ENCODE measurements at regions not wholly inside any gene's neighbourhood (a gene's known extent, or its start where the extent isn't known, plus 50 kb on each side); places are given as distances from the start of the nearest gene placed in this dataset.

DNA sequence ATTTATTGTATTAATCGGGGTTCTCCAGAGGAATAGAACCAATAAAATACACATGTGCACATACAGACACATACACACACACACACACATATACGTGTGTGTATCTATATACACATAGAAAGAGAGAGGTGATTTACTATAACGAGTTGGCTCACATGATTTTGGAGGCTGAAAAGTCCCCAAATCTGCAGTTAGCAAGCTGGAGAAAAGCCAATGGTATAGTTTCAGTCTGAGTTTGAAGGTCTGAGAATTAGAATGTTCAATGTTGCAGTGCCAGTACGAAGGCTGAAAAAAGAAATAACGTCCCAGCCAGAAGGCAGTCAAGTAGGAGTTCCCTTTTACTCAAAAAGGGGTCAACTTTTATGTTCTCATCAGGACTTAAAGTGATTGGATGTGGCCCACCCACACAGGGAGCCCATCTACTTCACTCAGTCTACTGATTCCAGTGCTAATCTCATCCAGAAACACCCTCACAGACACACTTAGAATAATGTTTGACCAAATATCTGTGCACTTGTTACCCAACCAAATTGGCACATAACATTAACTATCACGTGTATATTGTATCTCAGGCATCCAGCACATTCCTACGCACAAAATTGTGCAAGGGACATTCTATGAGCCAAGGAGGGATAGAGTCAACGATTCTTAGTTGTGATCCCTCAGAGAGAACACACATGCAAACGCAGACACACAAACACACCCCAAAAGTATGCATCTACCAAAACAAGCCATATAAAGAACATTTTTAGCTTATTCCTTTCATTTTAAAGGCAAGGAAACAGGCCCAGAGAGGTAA, 195.5 kb upstream of the DUSP10 start:
- no peak for DNase-seq (ENCODE audit: low read depth in 2 of 2, low spot score in 1 of 2)

GRCh38 chr1:221933814-221934213, 191.9 kb upstream of the DUSP10 start:
- DNase-seq (ENCODE audit: low read depth in 2 of 2, low spot score in 1 of 2) = no peak

DNA sequence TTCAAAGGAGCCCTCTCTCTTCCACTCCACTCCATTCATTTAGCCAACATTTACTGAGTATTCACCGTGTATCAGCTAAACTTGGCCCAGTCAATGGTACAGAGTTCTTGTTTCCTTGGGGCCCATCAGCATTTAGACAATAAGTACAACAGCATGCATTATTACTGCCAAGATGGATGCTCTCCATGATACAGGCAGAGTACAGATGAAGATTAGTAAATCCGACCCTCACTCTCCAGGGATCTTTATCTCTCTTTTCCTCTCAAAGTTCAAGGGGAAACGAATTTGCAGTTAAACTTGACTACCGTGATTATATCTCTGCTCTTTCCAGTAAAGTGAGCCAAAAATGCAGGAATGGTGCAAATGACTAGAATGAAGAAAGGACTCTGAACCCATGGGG, 184.6 kb upstream of the DUSP10 start:
- DNase-seq (ENCODE audit: low read depth in 2 of 2, low spot score in 1 of 2) = no peak

- DNase-seq (ENCODE audit: low read depth in 2 of 2, low spot score in 1 of 2) = no peak
Observed at GRCh38 chr1:221925947-221926346, 184.1 kb upstream of the DUSP10 start.

DNA sequence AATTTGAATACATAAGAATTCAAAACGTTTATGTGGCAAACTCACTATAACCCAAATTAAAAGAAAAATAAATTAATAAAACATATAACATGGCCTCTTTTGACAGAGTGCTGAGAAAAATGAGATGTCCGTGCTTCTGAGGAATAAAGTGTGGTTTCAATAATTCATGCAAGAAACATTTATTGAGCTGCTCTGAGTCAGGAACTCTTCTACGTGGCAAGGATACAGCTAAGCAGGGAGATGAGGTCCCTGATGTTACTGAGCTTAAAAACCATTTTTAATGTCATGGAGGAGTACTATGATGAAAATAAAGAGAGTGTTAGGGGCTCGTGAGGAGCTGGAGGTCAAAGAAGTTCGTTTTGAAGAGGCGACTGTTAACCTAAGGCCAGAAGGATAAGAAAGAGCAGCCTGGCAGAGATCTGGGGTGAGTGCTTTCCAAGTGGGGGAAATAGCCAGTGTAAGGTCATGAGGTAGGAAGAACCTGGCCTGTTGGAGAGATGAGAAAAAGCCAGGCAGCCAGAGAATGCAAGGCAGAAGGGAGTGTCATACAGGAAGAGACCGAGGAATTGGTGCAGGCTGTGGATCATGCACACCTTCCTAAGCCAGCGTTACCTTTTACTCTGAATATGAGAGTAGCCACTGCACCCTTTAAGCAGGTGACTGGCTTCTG, 182.2 kb upstream of the DUSP10 start:
- no peak for DNase-seq (ENCODE audit: low read depth in 2 of 2, low spot score in 1 of 2)

- DNase-seq (ENCODE audit: low read depth in 2 of 2, low spot score in 1 of 2) = no peak
Observed at GRCh38 chr1:221921936-221922335, 180.0 kb upstream of the DUSP10 start.

GRCh38 chr1:221919743-221920142, 177.9 kb upstream of the DUSP10 start:
- DNase-seq (ENCODE audit: low read depth in 2 of 2, low spot score in 1 of 2) = no peak

DNA sequence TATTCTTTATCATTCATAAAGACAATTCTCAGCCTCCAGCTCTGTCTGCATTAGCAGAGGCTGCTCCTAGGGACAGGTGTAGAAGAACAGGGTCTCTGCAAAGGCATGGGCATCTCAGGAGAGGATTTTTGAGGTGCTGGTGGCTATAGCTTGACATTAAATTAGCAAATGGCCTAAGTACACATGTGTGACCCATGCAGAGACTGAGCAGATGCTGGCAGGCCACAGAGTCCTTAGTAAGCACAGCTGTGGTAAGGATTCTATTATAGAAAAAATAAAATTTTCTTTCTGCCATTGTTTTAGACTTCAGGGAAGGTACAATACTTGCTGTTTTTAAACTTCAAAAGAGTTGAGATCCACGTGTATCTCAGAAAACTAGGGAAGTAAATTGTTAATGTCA, 177.5 kb upstream of the DUSP10 start:
- DNase-seq (ENCODE audit: low read depth in 2 of 2, low spot score in 1 of 2) = no peak

DNA sequence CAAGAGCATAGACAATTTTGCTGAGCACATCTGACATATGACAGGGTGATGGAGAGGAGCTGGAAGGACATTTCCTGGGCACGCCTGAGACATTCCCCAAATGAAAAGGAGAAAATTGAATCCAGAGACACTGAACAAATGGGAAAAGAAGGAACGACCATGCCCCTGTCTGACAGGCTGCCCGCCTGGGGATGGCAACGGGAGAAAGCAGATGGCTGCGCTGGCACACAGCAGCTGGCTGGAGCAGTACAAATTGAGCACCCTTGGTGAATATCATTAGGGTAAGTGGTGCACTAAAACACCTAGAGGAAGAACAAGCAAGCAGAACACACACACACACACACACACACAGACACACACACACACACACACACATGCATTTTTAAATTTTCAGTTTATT, 174.3 kb upstream of the DUSP10 start:
- DNase-seq (ENCODE audit: low read depth in 2 of 2, low spot score in 1 of 2) = no peak

GRCh38 chr1:221915764-221916163, 173.9 kb upstream of the DUSP10 start:
- DNase-seq (ENCODE audit: low read depth in 2 of 2, low spot score in 1 of 2) = no peak

GRCh38 chr1:221913351-221913892, 171.5 kb upstream of the DUSP10 start:
- DNase-seq (ENCODE audit: low read depth in 2 of 2, low spot score in 1 of 2) = no peak

DNA sequence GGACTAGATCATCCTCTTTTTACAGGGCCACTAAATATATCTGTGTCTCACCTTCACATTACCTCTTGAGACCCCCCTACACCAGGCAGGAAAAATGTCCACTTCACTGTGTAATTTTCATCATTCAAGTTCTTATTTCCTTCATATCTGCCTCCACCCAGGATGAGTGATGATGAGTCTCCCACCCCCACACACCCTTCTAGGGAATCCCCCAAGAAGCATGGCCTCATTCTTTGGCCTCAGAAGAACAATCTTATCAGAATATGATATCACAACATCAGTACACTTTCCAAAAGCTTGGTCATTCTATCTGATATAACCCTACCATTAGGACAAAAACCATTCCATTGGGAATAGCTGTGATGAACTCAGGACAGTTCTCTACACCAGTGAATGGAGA, 170.3 kb upstream of the DUSP10 start:
- DNase-seq (ENCODE audit: low read depth in 2 of 2, low spot score in 1 of 2) = no peak

GRCh38 chr1:221911714-221912113, 169.8 kb upstream of the DUSP10 start:
- DNase-seq (ENCODE audit: low read depth in 2 of 2, low spot score in 1 of 2) = no peak

- DNase-seq (ENCODE audit: low read depth in 2 of 2, low spot score in 1 of 2) = no peak
Observed at GRCh38 chr1:221910222-221910621, 168.3 kb upstream of the DUSP10 start.

DNA sequence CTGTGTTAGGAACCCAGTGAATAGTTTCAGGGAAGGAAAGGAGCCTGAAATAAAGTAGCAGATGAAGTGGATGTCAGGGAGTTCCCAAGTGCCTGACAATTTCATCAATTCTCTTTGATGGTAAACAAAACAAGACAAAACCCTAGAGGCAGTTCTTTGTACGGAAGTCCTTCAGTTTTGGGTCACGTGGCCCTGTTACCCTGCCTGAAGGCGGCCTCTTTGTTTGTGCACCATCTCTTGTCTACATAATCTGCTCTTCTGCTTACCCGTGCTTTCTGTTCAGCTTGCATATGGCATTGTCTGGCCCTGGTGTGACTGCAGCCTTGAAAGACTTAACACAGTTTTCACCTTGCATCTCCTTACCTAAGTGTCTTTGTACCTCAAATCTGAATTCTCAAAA, 166.7 kb upstream of the DUSP10 start:
- DNase-seq (ENCODE audit: low read depth in 2 of 2, low spot score in 1 of 2) = no peak

- DNase-seq (ENCODE audit: low read depth in 2 of 2, low spot score in 1 of 2) = no peak
Observed at GRCh38 chr1:221907166-221907932, 165.5 kb upstream of the DUSP10 start.

DNA sequence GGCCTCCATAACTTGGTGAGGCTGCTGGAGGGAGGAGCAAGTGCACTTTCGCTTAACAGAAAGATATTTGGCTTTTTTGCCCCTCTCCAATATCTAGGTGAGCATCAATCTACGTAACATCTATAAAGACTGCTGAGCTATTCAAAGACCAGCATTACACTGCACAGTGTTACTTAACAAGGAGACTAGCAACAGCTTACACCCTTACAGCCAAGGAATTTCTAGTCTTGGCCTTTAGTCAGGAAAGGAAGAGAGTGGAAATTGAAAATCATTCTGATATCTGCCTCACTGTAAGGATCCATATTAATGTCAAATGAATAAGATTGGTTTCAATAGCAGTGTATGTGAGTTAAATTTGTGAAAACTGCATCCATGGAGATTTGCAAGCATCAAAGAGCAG, 163.9 kb upstream of the DUSP10 start:
- DNase-seq (ENCODE audit: low read depth in 2 of 2, low spot score in 1 of 2) = no peak

- DNase-seq (ENCODE audit: low read depth in 2 of 2, low spot score in 1 of 2) = no peak
Observed at GRCh38 chr1:221904319-221904718, 162.4 kb upstream of the DUSP10 start.

DNA sequence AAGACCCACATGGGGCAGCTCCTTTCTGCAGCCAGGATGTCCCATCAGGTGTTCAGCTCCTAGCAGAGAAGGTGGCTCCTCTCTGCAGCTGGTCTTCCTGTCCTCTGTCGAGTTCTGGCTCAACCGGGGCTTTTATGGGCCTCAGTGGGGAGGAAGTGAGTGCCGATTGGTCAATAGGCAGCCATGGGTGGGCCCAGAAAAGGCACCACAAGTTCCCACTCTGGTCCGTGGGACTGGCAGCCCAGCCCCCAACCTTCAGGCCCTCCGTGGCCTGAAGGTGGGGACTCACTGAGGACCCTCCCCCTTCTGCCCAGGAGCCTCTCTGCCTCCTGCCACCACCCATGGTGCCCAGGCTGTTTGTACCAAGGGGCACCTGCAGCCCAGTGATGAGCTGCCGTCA, 161.7 kb upstream of the DUSP10 start:
- DNase-seq (ENCODE audit: low read depth in 2 of 2, low spot score in 1 of 2) = no peak

- DNase-seq (ENCODE audit: low read depth in 2 of 2, low spot score in 1 of 2) = no peak
Observed at GRCh38 chr1:221902961-221903360, 161.1 kb upstream of the DUSP10 start.

- DNase-seq (ENCODE audit: low read depth in 2 of 2, low spot score in 1 of 2) = no peak
Observed at GRCh38 chr1:221900678-221901077, 158.8 kb upstream of the DUSP10 start.

- DNase-seq (ENCODE audit: low read depth in 2 of 2, low spot score in 1 of 2) = no peak
Observed at GRCh38 chr1:221897321-221897721, 155.4 kb upstream of the DUSP10 start.
